ENCODE measurements at regions not wholly inside any gene's neighbourhood (a gene's known extent, or its start where the extent isn't known, plus 50 kb on each side); places are given as distances from the start of the nearest gene placed in this dataset.

DNA sequence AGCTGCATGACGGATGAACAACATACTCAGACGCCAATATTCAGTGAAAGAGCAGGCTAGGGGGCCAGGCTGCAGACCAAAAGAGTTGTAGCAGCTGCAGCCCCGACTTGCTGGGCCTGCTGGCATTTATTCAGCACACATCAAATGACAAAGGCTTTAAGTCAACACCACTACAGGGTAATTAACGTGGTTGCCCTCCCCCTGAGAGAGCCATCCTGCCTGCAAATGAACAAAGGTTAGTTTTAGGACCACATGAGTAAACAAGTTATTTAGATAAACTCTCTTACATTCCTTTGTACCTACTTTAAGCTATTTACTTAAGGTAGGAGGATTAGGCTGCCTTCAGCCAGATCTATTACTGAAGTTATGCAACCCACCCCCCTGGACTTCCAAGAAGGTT lies 1329.1 kb downstream of the PCDH18 start:
- TF ChIP-seq POLR2A (IDR thresholded peaks at IDR 0.05; ENCODE audit: low read length): no peak
- no peak for TF ChIP-seq GATA1 (IDR thresholded peaks at IDR 0.05; ENCODE audit: low read depth, low read length)

Data from erythroblast (primary cell).